Hepatocyte (in vitro differentiated cells): ENCODE measurements at regions not wholly inside any gene's neighbourhood (a gene's known extent, or its start where the extent isn't known, plus 50 kb on each side); places are given as distances from the start of the nearest gene placed in this dataset.
A peak's percentile ranks its signal among the peaks of the same experiment; 100 is the strongest.
"Not testable (repeated sequence)": the region's sequence is repeated elsewhere in the genome, so short reads cannot be mapped to it uniquely, and the experiment has no call there.

Source experiments
- DNase-seq: peaks from one replicate; pipeline ENCODE4 v3.0.0-alpha.2; 2016; ENCODE audit warnings: low spot score
- H2AFZ ChIP-seq: fragments of 200-600 bp; sonication (generic); 2 replicates; pipeline ENCODE4 v1.6.0; 2016; ENCODE audit warnings: antibody characterized with exemption, mild to moderate bottlenecking
- H3K27ac ChIP-seq: fragments of 200-600 bp; sonication (generic); 2 replicates; pipeline ENCODE4 v1.5.1; 2016; ENCODE audit warnings: mild to moderate bottlenecking
- H3K27me3 ChIP-seq: fragments of 200-600 bp; sonication (generic); 2 replicates; pipeline ENCODE4 v1.6.1; 2016
- H3K36me3 ChIP-seq: fragments of 200-600 bp; sonication (generic); replicated peaks from 2 replicates; pipeline ENCODE4 v1.5.1; 2016; ENCODE audit warnings: low read depth; ENCODE audit not compliant: insufficient read depth
- H3K4me1 ChIP-seq: fragments of 200-600 bp; sonication (generic); 2 replicates; pipeline ENCODE4 v1.5.1; 2016; ENCODE audit warnings: mild to moderate bottlenecking, moderate library complexity; ENCODE audit not compliant: insufficient read depth
- H3K4me2 ChIP-seq: fragments of 200-600 bp; sonication (generic); 2 replicates; pipeline ENCODE4 v1.6.0; 2016
- H3K4me3 ChIP-seq: fragments of 200-600 bp; sonication (generic); 2 replicates; pipeline ENCODE4 v1.5.1; 2016; ENCODE audit warnings: mild to moderate bottlenecking
- H3K79me2 ChIP-seq: fragments of 200-600 bp; sonication (generic); 2 replicates; pipeline ENCODE4 v1.6.0; 2017; ENCODE audit warnings: mild to moderate bottlenecking
- H3K9me2 ChIP-seq: fragments of 200-600 bp; sonication (generic); replicated peaks from 2 replicates; pipeline ENCODE4 v1.6.0; 2017; ENCODE audit warnings: mild to moderate bottlenecking; ENCODE audit not compliant: insufficient read depth
- H3K9me3 ChIP-seq: fragments of 200-600 bp; sonication (generic); 2 replicates; pipeline ENCODE4 v1.5.1; 2016; ENCODE audit warnings: low read depth, mild to moderate bottlenecking
- H4K20me1 ChIP-seq: fragments of 200-600 bp; sonication (generic); 2 replicates; pipeline ENCODE4 v1.6.0; 2016; ENCODE audit warnings: mild to moderate bottlenecking; ENCODE audit not compliant: insufficient read depth, poor library complexity, severe bottlenecking
- EZH2 ChIP-seq: fragments of 200-600 bp; sonication (generic); IDR thresholded peaks from 2 replicates; pipeline ENCODE4 v1.6.1; 2016; ENCODE audit warnings: antibody characterized with exemption, mild to moderate bottlenecking, borderline replicate concordance
- EZH2phosphoT487 ChIP-seq: fragments of 200-600 bp; sonication (generic); IDR thresholded peaks from one replicate; pipeline ENCODE4 v1.6.1; 2018; ENCODE audit warnings: antibody characterized with exemption, mild to moderate bottlenecking, low read depth, moderate library complexity; ENCODE audit not compliant: unreplicated experiment, severe bottlenecking
- WGBS: methylation state at CpG from one replicate; pipeline ENCODE4 v1.1.6; 2016; ENCODE audit warnings: low lambda C conversion rate; ENCODE audit errors: missing lambda C conversion rate; 5-methylcytosine and 5-hydroxymethylcytosine counted together
- TF ChIP-seq, protein P1 (sequence below): fragments of 200-600 bp; sonication (generic); IDR thresholded peaks from 2 replicates; pipeline ENCODE4 v1.5.1; 2016; ENCODE audit warnings: antibody characterized with exemption, mild to moderate bottlenecking; ENCODE audit not compliant: poor library complexity

DNA sequence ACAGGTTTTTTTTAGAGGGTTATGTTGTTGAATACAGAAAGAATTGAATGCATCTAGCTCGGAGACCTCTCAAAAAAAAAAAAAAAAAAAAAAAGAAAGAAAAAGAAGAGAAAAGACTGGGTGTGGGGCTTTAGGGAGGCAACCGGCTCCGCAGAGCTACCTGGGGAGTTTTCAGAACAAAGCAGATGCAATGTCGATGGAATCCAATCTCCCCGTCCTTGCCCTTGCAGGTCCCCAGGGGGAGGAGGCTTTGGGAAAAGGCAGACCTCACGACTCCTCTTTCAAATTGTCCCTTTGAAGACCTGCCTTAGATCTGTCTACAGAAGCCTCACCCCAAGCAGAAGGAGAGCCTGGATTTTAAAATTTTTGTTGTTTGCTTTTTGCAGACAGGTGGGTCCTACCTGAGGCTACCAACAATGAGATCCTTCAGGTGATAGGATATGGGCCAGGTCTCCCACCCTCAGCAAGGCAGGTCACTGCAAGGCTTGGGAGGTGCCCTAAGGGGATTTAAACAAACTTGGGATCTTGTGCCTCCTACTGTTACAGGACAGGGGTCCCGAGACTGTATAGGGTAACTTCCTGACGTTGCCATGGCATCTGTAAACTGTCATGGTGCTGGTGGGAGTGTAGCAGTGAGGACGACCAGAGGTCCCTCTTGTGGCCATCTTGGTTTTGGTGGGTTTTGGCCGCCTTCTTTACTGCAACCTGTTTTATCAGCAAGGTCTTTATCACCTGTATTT, 75.2 kb upstream of the PRKX start:
- H2AFZ ChIP-seq, result no peak overlapping the region
- no peaks in the 10 kb centered on the region for H3K27me3 ChIP-seq
- peak; percentile 10 for DNase-seq
- H3K9me3 ChIP-seq, result no peaks in the 10 kb centered on the region
- no peak overlapping the region for H3K27ac ChIP-seq
- TF ChIP-seq EZH2 (no peak), EZH2phosphoT487 (no peak)
- TF ChIP-seq, protein P1, sequence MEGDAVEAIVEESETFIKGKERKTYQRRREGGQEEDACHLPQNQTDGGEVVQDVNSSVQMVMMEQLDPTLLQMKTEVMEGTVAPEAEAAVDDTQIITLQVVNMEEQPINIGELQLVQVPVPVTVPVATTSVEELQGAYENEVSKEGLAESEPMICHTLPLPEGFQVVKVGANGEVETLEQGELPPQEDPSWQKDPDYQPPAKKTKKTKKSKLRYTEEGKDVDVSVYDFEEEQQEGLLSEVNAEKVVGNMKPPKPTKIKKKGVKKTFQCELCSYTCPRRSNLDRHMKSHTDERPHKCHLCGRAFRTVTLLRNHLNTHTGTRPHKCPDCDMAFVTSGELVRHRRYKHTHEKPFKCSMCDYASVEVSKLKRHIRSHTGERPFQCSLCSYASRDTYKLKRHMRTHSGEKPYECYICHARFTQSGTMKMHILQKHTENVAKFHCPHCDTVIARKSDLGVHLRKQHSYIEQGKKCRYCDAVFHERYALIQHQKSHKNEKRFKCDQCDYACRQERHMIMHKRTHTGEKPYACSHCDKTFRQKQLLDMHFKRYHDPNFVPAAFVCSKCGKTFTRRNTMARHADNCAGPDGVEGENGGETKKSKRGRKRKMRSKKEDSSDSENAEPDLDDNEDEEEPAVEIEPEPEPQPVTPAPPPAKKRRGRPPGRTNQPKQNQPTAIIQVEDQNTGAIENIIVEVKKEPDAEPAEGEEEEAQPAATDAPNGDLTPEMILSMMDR, result no peak
- H3K4me2 ChIP-seq, result peak overlapping the region; percentile 51
- 34% methylated on average over 10 of the region's 10 CpGs for WGBS
- H3K4me1 ChIP-seq, result no peaks in the 10 kb centered on the region
- no peaks in the 10 kb centered on the region for H4K20me1 ChIP-seq
- H3K36me3 ChIP-seq, result no peaks in the 10 kb centered on the region
- no peak overlapping the region for H3K4me3 ChIP-seq
- H3K9me2 ChIP-seq, result no peaks in the 10 kb centered on the region
- H3K79me2 ChIP-seq, result no peaks in the 10 kb centered on the region

DNA sequence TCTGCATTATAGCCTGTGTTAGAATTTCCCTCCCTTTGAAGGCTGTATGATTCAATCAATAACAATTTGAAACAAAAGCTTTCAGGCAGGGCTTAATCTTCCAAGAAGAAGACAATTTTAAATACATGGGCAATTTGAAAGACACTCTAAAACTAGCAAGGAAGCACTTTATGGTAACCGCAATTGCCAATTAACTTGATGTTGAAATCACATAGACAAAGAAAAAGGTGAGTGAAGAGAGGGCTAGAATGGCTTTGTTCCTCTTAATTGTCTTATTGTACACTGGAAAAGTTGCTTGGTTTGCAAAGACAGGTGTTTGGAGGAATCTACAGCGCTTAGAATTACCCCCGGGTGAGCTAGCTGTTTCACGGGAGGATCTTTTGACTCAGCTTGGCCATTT, 74.4 kb upstream of the PRKX start:
- Histone ChIP-seq H3K27ac (peak overlapping the region; percentile 55), H3K27me3 (no peaks in the 10 kb centered on the region), H3K4me3 (no peak overlapping the region), H4K20me1 (no peaks in the 10 kb centered on the region), H3K9me2 (no peaks in the 10 kb centered on the region), H3K4me2 (peak overlapping the region; percentile 51), H3K36me3 (no peaks in the 10 kb centered on the region), H3K9me3 (no peaks in the 10 kb centered on the region), H3K4me1 (no peaks in the 10 kb centered on the region), H3K79me2 (no peaks in the 10 kb centered on the region), H2AFZ (peak overlapping the region; percentile 49)
- TF ChIP-seq EZH2 (no peak), EZH2phosphoT487 (no peak)
- TF ChIP-seq, protein P1, result no peak
- DNase-seq, result no peak
- WGBS, result 54% methylated on average over 4 of the region's 4 CpGs

DNA sequence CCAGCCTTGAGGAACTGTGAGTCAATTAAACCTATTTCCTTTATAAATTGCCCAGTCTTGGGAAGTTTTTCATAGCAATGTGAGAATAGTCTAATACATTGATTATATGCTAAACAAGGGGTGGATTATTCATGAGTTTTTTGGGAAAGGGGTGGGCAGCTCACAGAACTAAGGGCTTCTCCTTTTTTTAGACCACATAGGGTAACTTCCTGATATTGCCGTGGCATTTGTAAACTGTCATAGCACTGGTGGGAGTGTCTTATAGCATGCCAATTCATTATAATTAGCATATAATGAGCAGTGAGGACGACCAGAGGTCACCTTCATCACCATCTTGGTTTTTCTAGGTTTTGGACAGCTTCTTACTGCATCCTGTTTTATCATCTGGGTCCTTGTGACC, 72.4 kb upstream of the PRKX start:
- H3K4me3 ChIP-seq, H3K79me2 ChIP-seq, H3K4me1 ChIP-seq, H3K9me2 ChIP-seq, H4K20me1 ChIP-seq, H3K27ac ChIP-seq, DNase-seq, H2AFZ ChIP-seq, H3K36me3 ChIP-seq, H3K27me3 ChIP-seq, H3K9me3 ChIP-seq, H3K4me2 ChIP-seq: not testable (repeated sequence)
- WGBS, result 58% methylated on average over 2 of the region's 2 CpGs

DNA sequence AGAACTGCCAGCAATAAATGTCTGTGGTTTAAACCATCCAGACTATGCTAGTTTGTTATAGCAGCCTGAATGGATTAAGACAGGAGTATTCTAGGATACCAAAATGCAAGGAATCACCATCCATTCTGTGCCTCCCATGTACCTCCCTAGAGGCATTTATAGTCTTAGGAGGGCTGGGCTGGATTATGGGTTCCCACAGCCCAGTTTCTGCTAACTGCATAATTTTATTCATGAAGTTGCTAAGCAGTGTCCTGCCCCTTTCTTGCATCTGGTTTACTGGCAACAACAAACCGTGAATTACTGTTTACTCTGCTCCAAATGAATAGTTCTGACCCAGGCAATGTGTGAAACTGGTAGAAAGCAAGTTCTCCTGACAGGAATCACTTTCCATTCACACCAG, 67.1 kb upstream of the PRKX start:
- WGBS, result 5% methylated on average over 1 of the region's 1 CpG
- TF ChIP-seq EZH2phosphoT487 (no peak), EZH2 (no peak)
- TF ChIP-seq, protein P1, result no peak
- no peaks in the 10 kb centered on the region for H3K9me2 ChIP-seq
- no peak overlapping the region for H2AFZ ChIP-seq
- no peak overlapping the region for H3K4me2 ChIP-seq
- H3K4me3 ChIP-seq, result no peak overlapping the region
- H3K79me2 ChIP-seq, result no peaks in the 10 kb centered on the region
- H4K20me1 ChIP-seq, result no peaks in the 10 kb centered on the region
- H3K4me1 ChIP-seq, result no peaks in the 10 kb centered on the region
- no peak for DNase-seq
- no peaks in the 10 kb centered on the region for H3K36me3 ChIP-seq
- H3K27ac ChIP-seq, result no peak overlapping the region
- no peaks in the 10 kb centered on the region for H3K27me3 ChIP-seq
- no peaks in the 10 kb centered on the region for H3K9me3 ChIP-seq
